ENCODE measurements at regions not wholly inside any gene's neighbourhood (a gene's known extent, or its start where the extent isn't known, plus 50 kb on each side); places are given as distances from the start of the nearest gene placed in this dataset.

GRCh38 chr11:111135101-111135500, 110.4 kb upstream of the POU2AF2 start:
- TF ChIP-seq CTCF (IDR thresholded peaks at IDR 0.05 in 4 of 5, conservative IDR thresholded peaks at IDR 0.05 in 1 of 5) (no peak), POLR2A (IDR thresholded peaks at IDR 0.05) (no peak)
